Activated T-cell treated with anti-CD3 and anti-CD28 coated beads, Interleukin-2, amount 50 U/mL, for 48 hours (primary cell): ENCODE measurements at regions not wholly inside any gene's neighbourhood (a gene's known extent, or its start where the extent isn't known, plus 50 kb on each side); places are given as distances from the start of the nearest gene placed in this dataset.
"Not testable (repeated sequence)": the region's sequence is repeated elsewhere in the genome, so short reads cannot be mapped to it uniquely, and the experiment has no call there.

ENCODE experiments used
- DNase-seq, 2 experiments: peaks; one replicate each; pipeline ENCODE4 v3.0.0-alpha.2; 2020

DNA sequence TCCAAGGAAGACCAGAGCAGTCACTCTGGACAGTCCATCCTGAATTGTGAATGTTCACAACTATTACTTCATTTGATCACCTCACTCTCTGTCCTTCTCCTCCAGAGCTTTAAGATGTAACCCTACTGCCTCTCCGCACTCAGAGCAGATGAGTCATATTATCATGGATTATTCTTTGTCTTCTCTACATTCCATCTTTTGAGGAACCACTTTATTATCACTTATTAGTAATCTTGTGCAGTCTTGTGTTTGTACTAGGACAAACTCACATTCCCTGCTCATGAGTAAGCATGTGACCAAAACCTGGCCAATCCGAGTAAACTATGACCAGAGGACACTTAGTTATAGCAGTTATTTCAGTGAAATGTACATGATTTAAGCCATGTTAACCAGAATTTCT lies 401.5 kb upstream of the ADGRB3 start:
- no peak for DNase-seq

DNA sequence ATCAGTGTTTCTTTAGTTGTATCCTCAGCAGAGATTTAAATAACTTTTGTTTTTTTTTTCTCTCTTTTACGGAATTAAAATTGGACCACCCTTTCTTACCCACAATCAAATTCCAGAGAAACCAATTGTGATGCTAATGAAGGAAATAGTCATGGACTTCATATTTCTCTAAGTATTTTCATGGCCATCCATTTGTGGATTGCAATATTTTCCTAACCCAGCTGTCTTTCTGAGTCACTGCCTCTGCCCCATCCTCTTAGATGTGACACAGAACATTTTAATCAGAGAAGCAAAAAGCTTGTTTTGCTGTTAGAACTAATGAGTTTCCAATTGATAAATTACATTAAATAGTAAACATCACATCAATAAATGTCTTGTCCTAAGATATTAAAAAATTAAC lies 405.5 kb upstream of the ADGRB3 start:
- DNase-seq = no peak

DNA sequence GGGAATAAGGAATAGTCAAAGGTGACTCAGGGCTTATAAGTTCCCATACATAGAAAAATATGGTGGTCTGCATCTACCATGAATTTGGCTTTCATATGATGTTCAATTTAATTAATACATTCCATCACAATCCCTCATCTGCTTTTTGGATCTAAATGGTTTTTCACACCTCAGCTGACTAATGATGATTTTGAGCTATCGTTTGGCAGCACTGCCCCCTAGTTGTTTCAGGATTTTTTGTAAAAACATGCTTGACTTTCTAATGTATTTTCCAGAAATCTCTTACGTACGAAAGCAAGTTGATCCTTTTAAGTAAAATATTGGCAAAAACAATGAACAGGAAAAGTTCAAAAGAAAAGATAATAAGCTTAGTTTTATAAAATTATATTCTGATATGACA lies 408.6 kb upstream of the ADGRB3 start:
- no peak for DNase-seq

DNA sequence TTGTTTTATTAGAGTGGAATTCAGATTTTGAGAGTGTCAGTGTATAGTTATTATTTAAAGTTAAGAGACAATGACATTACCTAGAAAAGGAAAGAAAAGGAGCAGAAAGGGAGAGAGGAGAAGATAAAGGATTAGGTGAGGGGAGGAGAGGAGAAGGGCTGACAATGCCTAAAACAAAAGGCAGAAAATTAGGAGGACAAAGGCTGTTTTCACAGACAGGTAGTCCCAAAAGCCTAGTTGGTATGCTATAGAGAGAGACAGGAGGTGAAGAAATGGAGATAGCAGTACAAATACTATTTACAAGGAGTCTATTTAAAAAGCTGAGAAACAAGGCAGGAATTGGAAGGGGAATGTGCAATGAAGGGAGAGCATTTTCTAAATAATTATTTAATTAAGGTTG lies 409.4 kb upstream of the ADGRB3 start:
- DNase-seq = no peak

DNA sequence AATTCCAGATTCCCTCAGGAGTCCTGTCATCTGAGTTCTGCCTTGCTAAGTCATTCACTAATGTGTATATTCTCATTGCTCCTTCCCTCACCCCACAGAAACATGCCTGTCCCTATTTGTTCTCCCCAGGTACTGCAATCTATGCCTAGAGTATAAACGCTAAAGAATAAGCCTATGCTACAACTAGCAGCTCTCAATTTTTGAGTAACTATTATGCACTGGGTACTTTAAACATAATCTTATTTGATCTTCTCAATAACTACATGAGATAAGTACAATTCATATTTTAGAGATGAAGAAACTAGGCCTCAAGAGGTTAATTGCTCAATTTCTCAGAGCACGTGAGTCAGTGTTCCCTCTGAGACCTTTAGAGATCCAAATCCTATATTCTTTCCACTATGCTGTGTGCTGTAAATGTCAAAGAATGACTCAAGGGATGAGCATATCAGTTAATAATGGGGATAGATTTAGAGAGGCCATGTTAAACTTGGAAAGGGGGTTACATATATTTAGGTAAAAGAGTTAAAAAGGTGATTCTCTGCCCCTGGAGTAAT lies 423.8 kb upstream of the ADGRB3 start:
- no peak for DNase-seq

DNA sequence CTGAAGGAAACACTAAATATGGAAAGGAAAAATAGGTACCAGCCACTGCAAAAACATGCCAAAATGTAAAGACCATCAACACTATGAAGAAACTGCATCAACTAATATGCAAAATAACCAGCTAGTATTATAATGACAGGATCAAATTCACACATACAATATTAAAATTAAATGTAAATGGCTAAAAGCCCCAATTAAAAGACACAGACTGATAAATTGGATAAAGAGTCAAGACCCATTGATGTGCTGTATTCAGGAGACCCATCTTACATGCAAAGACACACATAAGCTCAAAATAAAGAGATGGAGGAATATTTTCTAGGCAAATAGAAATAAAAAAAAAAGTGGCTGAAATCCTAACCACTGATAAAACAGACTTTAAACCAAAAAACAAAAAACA lies 427.5 kb upstream of the ADGRB3 start:
- not testable (repeated sequence) for DNase-seq

DNA sequence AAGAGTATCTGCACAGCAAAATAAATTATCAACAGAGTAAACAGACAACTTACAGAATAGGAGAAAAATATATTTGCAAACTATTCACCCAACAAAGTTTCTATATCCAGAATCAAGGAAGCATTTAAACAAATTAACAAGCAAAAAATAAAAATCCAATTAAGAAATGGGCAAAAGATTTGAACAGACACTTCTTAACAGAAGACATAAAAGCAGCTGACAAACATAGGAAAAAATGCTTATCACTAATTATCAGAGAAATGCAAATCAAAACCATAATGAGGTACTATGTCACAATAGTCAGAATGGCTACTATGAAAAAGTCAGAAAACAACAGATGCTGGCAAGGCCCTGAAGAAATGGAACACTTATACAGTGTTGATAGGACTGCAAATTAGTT lies 434.2 kb upstream of the ADGRB3 start:
- no peak for DNase-seq

DNA sequence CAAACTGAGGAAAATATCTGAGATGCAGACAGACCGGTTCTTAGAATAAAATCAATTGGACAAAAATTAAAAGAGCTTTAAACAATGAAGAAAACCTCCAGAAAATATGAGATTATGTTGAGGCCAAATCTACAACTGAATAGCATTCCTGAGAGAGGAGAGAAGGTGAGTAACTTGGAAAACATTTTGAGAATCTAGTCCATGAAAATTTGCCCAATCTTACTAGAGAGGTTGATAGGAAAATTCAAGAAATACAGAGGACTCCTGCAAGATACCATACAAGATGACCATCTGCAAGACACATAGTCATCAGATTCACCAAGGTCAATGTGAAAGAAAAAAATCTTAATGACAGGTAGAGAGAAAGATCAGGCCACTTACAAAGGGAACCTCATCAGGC lies 437.7 kb upstream of the ADGRB3 start:
- DNase-seq = no peak

DNA sequence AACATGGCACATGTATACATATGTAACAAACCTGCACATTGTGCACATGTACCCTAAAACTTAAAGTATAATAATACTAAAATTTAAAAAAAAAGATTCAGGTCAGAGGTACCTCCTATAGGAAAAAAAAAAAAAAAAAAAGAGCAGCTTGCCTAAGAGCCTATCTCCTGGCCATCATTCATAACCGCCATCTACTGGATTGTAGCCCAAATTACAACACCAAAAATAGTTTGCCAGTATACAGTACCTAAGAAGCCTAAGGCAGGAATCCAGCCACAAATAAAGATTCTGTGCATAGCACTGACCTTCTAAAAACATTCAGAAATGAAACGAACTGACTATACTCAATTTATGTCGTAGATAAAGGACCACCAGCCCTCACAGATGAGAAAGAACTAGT lies 438.4 kb upstream of the ADGRB3 start:
- no peak for DNase-seq

DNA sequence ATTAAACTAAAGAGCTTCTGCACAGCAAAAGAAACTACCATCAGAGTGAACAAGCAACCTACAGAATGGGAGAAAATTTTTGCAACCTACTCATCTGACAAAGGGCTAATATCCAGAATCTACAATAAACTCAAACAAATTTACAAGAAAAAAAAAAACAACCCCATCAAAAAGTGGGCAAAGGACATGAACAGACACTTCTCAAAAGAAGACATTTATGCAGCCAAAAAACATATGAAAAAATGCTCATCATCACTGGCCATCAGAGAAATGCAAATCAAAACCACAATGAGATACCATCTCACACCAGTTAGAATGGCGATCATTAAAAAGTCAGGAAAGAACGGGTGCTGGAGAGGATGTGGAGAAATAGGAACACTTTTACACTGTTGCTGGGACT lies 439.3 kb upstream of the ADGRB3 start:
- DNase-seq = not testable (repeated sequence)

DNA sequence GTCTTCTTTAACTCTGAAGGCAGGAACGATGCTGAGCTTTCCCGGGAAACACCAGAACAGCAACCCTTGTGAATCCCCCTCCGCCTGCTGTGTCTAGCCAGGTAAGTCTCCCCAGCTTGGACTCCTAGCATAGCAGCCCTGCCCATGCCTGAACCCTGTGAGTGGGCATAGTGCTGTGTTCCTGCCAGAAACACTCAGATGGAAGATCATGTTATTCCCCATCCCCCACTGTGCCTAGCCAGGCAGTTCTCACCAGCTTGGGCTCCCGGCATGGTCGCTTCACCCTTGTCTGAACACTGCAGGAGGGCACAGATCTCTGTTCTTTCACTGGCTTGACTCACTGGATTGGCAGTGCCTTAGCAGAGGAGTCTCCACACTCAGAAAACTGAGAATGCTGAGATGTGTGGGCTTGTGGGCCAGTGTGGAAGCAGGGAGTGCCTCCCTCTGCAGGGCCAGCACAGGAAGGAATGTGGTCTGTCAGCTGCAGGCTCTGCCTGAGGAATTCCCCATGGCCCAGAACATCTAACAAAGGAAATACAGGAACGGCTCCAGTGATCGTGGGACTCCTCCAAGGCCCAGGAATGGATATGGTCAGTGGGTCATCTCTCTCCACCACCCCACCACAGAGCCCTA lies 440.1 kb upstream of the ADGRB3 start:
- DNase-seq = no peak

DNA sequence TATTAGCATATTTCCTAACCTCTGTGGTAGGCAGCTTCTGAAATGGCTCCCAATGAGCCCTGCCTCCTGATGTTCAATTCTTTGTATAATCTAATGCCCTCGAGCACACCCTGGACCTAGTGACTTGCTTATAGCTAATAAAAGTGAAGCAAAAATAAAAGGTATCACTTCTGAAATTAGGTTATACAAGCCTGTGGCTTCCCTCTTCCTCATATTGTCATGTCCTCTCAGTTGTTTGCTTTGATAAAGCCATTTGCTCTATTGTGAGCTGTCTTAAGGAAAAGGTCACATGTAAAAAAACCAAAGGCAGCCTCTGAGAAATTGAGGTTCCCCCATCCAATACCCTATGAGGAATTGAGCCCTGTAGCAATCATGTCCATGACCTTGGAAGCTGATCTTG lies 442.1 kb upstream of the ADGRB3 start:
- no peak for DNase-seq

DNA sequence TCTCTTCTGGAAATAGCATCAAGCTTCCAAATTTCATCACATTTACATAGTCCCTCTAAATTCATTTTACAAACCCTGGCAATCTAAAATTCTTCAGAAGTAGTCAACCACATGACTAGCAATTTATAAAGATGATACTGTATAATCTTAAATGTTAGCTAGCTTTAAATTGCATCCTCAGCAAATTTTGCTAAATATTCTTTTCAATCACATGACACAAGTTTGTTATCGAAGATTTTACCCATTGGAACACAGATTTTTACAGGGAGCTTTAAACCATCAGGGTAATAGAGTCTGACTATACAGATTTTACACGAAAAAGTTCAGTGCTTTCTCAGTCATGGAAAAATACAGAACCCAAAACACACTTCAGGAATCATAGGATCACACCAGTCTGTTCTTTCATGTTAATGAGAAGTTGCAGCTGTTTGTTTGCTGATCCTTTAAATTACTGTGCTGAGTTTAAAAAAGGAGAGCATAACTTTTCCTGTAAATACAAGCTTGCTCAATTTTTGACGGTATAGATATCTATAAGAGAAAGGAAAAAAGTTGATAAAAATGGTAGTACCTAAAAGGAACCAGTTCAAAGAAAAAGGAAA lies 445.8 kb upstream of the ADGRB3 start:
- DNase-seq = no peak

DNA sequence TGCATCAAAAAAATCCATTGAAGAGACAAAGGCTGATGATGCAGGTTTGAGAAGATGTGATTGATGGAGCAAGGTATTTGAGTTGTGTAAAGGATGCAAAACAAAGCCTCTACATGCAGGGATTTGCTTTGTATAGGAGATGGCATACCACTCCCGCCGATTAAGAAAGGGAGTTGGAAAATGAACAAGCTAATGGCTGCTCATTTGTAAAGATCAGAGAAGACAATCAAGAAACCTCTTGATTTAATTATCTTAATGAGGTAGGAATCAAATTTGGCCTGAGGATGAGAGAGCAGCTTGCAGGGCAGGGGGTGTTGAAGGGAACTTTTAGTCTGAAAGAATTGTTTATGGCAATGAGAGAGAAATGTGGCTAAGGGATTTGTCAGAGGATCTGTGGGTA lies 448.2 kb upstream of the ADGRB3 start:
- no peak for DNase-seq

DNA sequence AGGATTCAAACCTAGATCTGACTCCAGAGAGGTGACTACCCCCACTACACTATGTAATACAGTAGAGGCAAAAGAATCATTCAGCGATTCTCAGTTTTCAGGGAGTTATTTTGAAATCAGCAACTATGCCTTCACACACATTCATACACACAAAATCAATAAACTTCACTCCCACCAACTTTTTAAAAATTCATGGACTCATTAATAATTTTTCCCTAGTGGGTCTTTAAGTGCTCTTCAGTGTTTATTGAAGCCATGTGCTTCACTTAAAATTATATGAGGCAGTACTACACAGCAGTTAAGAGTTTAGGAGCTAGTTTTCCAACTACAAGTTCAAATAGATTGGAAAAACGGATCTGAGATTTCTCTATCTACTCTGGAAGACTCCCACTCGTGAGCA lies 452.7 kb upstream of the ADGRB3 start:
- DNase-seq = no peak

DNA sequence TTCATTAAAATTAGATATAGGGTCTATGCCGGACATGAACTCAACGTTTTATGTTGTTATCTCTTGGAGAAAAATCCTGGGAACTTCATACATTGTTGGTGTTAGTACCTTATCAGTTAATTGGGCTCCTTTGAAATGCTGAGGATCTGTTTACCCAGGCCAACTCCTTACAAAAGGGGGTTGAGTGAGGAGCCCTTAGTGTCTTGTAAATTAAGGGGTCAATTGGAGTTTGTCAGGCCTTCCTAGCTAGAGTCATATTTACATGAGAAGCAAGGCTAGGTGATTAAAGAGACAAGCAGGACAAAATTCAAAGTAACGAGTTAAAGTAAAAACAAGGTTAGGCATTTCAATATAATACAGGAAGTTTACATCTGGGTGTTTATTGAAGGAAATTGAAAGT lies 454.1 kb upstream of the ADGRB3 start:
- not testable (repeated sequence) for DNase-seq

DNA sequence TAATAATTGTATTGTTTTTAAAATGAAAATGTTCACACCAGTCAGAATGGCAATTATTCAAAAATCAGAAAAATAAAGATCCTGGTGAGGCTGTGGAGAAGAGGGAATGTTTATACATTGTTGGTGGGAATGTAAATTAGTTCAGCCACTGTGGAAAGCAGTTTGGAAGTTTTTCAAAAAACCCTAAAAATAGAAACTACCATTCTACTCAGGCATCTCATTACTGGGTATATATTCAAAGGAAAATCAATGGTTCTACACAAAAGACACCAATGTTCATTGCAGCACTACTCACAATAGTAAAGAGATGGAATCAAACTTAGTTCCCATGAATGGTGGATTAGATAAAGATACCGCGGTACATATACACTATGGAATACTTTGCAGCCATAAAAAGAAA lies 461.5 kb upstream of the ADGRB3 start:
- no peak for DNase-seq

DNA sequence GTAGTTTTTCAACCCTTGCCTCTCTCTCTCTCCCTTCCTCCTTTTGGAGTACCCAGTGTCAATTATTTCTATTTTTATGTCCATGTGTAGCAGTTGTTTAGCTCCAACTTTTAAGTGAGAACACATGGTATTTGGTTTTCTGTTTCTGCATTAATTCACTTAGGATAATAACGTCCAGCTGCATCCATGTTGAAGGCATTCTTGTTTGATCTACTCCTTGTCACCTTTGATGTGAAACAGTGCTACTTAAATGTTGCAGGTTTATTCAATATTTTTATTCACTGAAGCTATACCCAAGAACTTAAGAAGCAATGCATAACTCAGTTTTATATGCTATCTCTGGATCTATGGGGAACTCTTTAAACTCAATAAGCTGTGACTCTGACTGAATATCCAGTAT lies 465.2 kb upstream of the ADGRB3 start:
- DNase-seq = no peak

DNA sequence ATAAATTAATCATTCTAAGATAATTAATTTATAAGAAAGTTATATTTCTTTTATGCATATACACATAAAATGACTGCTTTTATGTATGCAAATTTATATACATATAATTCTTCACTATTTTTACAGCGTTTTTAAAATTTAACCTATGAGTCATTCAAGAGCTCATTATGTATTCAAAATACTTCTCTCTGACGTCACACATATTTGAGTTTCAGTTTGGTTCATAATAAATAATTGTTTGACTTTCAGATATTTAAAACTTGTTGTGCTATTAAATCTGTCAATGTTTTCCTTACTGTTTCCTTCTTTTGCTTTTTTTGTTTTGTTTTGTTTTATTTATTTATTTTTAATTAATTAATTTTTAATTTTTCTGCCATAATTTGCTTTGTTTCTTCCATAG lies 467.5 kb upstream of the ADGRB3 start:
- no peak for DNase-seq

DNA sequence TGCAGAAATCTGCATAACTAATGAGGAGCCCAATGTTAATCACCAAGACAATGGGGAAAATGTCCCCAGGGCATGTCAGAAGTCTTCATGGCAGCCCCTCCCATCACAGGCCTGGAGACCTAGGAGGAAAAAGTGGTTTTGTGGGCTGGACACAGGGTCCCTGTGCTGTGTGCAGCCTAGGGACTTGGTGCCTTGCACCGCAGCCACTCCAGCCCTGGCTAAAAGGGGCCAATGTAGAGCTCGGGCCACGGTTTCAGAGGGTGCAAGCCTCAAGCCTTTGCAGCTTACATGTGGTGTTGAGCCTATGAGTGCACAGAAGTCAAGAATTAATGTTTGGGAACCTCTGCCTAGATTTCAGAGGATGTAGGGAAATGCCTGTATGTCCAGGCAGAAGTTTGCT lies 474.3 kb upstream of the ADGRB3 start:
- DNase-seq = not testable (repeated sequence)

DNA sequence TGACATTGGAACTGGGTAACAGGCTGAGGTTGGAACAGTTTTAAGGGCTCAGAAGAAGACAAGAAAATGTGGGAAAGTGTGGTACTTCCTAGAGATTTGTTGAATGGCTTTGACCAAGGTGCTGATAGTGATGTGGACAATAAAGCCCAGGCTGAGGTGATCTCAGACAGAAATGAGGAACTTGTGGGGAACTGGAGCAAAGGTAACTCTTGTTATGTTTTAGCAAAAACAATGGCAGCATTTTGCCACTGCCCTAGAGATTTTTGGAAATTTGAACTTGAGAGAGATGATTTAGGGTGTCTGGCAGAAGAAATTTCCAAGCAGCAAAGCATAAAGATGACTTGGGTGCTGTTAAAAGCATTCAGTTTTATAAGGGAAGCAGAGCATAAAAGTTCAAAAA lies 474.7 kb upstream of the ADGRB3 start:
- no peak for DNase-seq

DNA sequence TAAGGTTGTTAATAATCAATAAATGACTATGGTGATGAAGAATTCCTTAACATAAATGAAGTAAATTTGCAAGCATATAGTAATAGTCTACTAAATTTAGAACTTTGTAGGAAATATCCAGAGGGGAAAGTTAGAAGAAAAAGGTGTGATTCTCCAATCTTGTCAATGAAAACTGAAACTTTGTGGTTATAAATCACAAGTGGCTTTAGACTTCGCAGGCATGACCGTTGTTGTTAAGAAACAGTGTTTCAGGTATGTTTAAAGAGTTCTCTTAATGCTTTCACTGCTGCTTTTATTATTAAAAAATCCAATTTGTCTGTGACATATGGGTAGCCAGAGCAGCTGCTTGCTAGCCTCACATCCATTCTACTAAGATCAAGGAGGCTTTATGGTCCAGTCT lies 475.6 kb upstream of the ADGRB3 start:
- DNase-seq = no peak

DNA sequence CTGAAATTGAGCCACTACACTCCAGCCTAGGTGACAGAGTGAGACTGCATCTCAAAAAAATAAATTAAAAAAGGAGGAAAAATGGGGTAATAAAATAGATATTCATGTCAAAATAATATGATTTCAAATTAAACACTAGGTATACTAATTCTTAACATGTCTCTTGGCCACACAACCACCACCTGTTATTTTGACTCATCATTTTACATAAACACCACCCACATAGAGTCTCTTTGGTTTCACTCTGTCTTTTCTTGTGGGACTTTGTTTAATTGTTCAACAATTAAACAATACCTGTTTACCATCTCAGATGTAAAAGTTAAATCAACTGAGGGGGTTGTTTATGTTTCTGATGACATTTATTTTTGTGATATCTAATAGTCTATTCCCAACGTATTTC lies 476.8 kb upstream of the ADGRB3 start:
- DNase-seq = no peak

DNA sequence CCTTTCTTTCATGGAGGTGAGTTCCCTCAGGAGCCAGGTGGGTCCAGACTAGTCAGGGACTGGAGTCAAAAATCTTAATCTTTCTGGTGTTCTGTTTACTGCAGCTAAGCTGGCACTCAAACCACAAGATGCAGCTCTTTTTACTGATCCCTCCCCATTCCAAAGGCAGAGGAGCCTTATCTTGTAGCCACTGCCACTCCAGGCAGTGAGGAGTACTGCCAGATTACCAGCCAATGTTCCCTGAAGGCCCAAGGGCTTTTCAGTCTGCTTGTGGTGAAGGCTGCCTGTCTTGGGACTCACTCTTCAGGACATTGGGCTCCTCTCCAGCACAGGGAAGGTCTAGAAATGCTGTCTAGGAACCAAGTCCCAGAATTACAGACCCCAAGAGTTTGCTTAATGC lies 490.4 kb upstream of the ADGRB3 start:
- DNase-seq = no peak

DNA sequence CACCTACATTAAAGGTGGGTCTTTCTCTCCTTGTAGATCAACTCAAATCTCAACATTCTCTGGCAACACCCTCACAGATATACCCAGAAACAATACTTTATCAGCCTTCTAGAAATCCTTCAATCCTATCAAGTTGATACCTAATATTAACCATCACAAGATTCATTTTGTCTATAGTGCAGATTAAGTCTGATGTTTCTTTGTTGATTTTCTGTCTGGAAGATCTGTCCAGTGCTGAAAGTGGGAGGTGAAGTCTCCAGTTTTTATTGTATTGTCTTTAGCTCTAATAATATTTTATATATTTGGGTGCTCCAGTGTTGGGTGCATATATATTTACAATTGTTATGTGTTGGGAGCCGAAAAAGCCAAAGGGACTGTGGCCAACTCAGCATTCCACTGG lies 493.9 kb upstream of the ADGRB3 start:
- DNase-seq = no peak
